WTC11 (cell line): ENCODE measurements at regions not wholly inside any gene's neighbourhood (a gene's known extent, or its start where the extent isn't known, plus 50 kb on each side); places are given as distances from the start of the nearest gene placed in this dataset.

Experiments used
- ATAC-seq: fragments of 200-7000 bp; cut with Tn5 transposase; 2 replicates; pipeline ENCODE4 v1.10.0; 2021; ENCODE audit warnings: mild to moderate bottlenecking, moderate library complexity
- CTCF ChIA-PET: fragments of 300-600 bp; sonication (Branson Sonifier 250); formaldehyde crosslinking; loops from one replicate; lab custom pipeline; 2021; ENCODE audit warnings: antibody characterized with exemption; lab: Charles Lee
- POLR2A ChIA-PET: fragments of 350-600 bp; sonication (Branson Sonifier 250); formaldehyde crosslinking; loops from one replicate; lab custom pipeline; 2021; ENCODE audit warnings: antibody characterized with exemption; lab: Charles Lee
- DNase-seq: peaks from one replicate; pipeline ENCODE4 v3.0.0; 2021; ENCODE audit warnings: low spot score
- H3K27ac Mint-ChIP-seq: 2 replicates; pipeline ENCODE4 v1.8.0; 2021; ENCODE audit warnings: mixed read lengths
- H3K27me3 Mint-ChIP-seq: 2 replicates; pipeline ENCODE4 v1.8.0; 2021; ENCODE audit warnings: low read depth, mild to moderate bottlenecking, moderate library complexity, mixed read lengths
- H3K36me3 Mint-ChIP-seq: 2 replicates; pipeline ENCODE4 v1.8.0; 2021; ENCODE audit warnings: mixed read lengths
- H3K4me1 Mint-ChIP-seq: 2 replicates; pipeline ENCODE4 v1.8.0; 2022; ENCODE audit warnings: mixed read lengths
- H3K4me3 Mint-ChIP-seq: 2 replicates; pipeline ENCODE4 v1.8.0; 2021; ENCODE audit warnings: mild to moderate bottlenecking, moderate library complexity, mixed read lengths
- H3K9me3 Mint-ChIP-seq: 2 replicates; pipeline ENCODE4 v1.8.0; 2021; ENCODE audit warnings: mixed read lengths
- CREM ChIP-seq: sonication (generic); formaldehyde crosslinking; IDR thresholded peaks from 2 replicates; pipeline ENCODE4 v1.8.1; 2022; ENCODE audit warnings: mild to moderate bottlenecking, missing genetic modification reagents, moderate library complexity
- E2F1 ChIP-seq: sonication (generic); formaldehyde crosslinking; IDR thresholded peaks from 2 replicates; pipeline ENCODE4 v1.8.0; 2022; ENCODE audit warnings: mild to moderate bottlenecking, missing genetic modification reagents
- ESRRA ChIP-seq: sonication (generic); formaldehyde crosslinking; IDR thresholded peaks from 2 replicates; pipeline ENCODE4 v1.8.1; 2022; ENCODE audit warnings: mild to moderate bottlenecking, missing genetic modification reagents, borderline replicate concordance
- FOXJ3 ChIP-seq: sonication (generic); formaldehyde crosslinking; IDR thresholded peaks from 2 replicates; pipeline ENCODE4 v1.9.0; 2021; ENCODE audit warnings: missing genetic modification reagents, mild to moderate bottlenecking, borderline replicate concordance
- FOXP1 ChIP-seq: sonication (generic); formaldehyde crosslinking; IDR thresholded peaks from 2 replicates; pipeline ENCODE4 v1.8.0; 2022; ENCODE audit warnings: missing genetic modification reagents, mild to moderate bottlenecking, moderate library complexity, borderline replicate concordance
- FOXP4 ChIP-seq: sonication (generic); formaldehyde crosslinking; IDR thresholded peaks from 2 replicates; pipeline ENCODE4 v1.8.0; 2022; ENCODE audit warnings: mild to moderate bottlenecking, missing genetic modification reagents
- GRHL2 ChIP-seq: fragments of 250-450 bp; sonication (Bioruptor Pico); IDR thresholded peaks from 2 replicates; pipeline ENCODE4 v1.8.0; 2022; ENCODE audit warnings: mild to moderate bottlenecking, moderate library complexity; ENCODE audit not compliant: insufficient replicate concordance, severe bottlenecking
- MLX ChIP-seq: sonication (generic); formaldehyde crosslinking; IDR thresholded peaks from 2 replicates; pipeline ENCODE4 v1.8.1; 2023; ENCODE audit warnings: mild to moderate bottlenecking, missing genetic modification reagents, moderate library complexity
- MXD4 ChIP-seq: fragments of 250-450 bp; sonication (Bioruptor Pico); IDR thresholded peaks from 2 replicates; pipeline ENCODE4 v1.8.0; 2021; ENCODE audit warnings: mild to moderate bottlenecking, moderate library complexity, borderline replicate concordance
- NR2C2 ChIP-seq: sonication (generic); formaldehyde crosslinking; IDR thresholded peaks from 2 replicates; pipeline ENCODE4 v1.8.0; 2022; ENCODE audit warnings: mild to moderate bottlenecking, missing genetic modification reagents
- PREB ChIP-seq: sonication (generic); formaldehyde crosslinking; IDR thresholded peaks from 2 replicates; pipeline ENCODE4 v1.8.1; 2022; ENCODE audit warnings: mild to moderate bottlenecking, missing genetic modification reagents, moderate library complexity, borderline replicate concordance
- SP1 ChIP-seq: sonication (generic); formaldehyde crosslinking; conservative IDR thresholded peaks from 2 replicates; pipeline ENCODE4 v1.8.1; 2022; ENCODE audit warnings: missing genetic modification reagents
- ZNF138 ChIP-seq: sonication (generic); formaldehyde crosslinking; conservative IDR thresholded peaks from 2 replicates; pipeline ENCODE4 v1.8.1; 2022; ENCODE audit warnings: mild to moderate bottlenecking, moderate library complexity, missing genetic modification reagents
- ZNF532 ChIP-seq: fragments of 250-450 bp; sonication (Bioruptor Pico); IDR thresholded peaks from 2 replicates; pipeline ENCODE4 v1.9.0; 2021; ENCODE audit warnings: mild to moderate bottlenecking, borderline replicate concordance
- TF ChIP-seq, protein P1 (sequence below): fragments of 250-450 bp; sonication (Bioruptor Pico); IDR thresholded peaks from 2 replicates; pipeline ENCODE4 v1.9.0; 2021; ENCODE audit warnings: mild to moderate bottlenecking
- TF ChIP-seq, protein P2 (sequence below): fragments of 200-600 bp; IDR thresholded peaks from 2 replicates; pipeline ENCODE4 v1.8.0; 2022; ENCODE audit warnings: antibody characterized with exemption

- ATAC-seq (no peak), DNase-seq (no peak)
- no peak overlapping the region for H3K27ac Mint-ChIP-seq
- ChIA-PET CTCF (interaction anchor here (0.8 kb wide), 1 partner anchor 16 kb away, joined by 3 read pairs; no protein-coding TSS in a partner anchor), POLR2A (no interaction called here)
- peaks cover 8% of the 10 kb centered on the region for H3K4me1 Mint-ChIP-seq
- H3K27me3 Mint-ChIP-seq, result no peaks in the 10 kb centered on the region
- TF ChIP-seq GRHL2 (CRISPR knock-in tag) (no peak), CREM (CRISPR knock-in tag) (no peak), MXD4 (CRISPR knock-in tag) (no peak), FOXP4 (CRISPR knock-in tag) (no peak), ESRRA (CRISPR knock-in tag) (no peak), SP1 (CRISPR knock-in tag) (no peak), MLX (CRISPR knock-in tag) (no peak), ZNF138 (CRISPR knock-in tag) (no peak), PREB (CRISPR knock-in tag) (no peak), FOXP1 (no peak), NR2C2 (CRISPR knock-in tag) (no peak)
- TF ChIP-seq, protein P1, sequence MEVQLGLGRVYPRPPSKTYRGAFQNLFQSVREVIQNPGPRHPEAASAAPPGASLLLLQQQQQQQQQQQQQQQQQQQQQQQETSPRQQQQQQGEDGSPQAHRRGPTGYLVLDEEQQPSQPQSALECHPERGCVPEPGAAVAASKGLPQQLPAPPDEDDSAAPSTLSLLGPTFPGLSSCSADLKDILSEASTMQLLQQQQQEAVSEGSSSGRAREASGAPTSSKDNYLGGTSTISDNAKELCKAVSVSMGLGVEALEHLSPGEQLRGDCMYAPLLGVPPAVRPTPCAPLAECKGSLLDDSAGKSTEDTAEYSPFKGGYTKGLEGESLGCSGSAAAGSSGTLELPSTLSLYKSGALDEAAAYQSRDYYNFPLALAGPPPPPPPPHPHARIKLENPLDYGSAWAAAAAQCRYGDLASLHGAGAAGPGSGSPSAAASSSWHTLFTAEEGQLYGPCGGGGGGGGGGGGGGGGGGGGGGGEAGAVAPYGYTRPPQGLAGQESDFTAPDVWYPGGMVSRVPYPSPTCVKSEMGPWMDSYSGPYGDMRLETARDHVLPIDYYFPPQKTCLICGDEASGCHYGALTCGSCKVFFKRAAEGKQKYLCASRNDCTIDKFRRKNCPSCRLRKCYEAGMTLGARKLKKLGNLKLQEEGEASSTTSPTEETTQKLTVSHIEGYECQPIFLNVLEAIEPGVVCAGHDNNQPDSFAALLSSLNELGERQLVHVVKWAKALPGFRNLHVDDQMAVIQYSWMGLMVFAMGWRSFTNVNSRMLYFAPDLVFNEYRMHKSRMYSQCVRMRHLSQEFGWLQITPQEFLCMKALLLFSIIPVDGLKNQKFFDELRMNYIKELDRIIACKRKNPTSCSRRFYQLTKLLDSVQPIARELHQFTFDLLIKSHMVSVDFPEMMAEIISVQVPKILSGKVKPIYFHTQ, result no peak
- TF ChIP-seq, protein P2, sequence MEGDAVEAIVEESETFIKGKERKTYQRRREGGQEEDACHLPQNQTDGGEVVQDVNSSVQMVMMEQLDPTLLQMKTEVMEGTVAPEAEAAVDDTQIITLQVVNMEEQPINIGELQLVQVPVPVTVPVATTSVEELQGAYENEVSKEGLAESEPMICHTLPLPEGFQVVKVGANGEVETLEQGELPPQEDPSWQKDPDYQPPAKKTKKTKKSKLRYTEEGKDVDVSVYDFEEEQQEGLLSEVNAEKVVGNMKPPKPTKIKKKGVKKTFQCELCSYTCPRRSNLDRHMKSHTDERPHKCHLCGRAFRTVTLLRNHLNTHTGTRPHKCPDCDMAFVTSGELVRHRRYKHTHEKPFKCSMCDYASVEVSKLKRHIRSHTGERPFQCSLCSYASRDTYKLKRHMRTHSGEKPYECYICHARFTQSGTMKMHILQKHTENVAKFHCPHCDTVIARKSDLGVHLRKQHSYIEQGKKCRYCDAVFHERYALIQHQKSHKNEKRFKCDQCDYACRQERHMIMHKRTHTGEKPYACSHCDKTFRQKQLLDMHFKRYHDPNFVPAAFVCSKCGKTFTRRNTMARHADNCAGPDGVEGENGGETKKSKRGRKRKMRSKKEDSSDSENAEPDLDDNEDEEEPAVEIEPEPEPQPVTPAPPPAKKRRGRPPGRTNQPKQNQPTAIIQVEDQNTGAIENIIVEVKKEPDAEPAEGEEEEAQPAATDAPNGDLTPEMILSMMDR, result no peak
- TF ChIP-seq, all 79 proteins: peak for 0
- Mint-ChIP-seq H3K4me3 (no peak overlapping the region), H3K36me3 (no peaks in the 10 kb centered on the region), H3K9me3 (no peaks in the 10 kb centered on the region)
Measured at GRCh38 chr6:105964979-105965760, 121.0 kb upstream of the PRDM1 start.

GRCh38 chr6:105954148-105954547 lies 132.0 kb upstream of the PRDM1 start:
- no peak overlapping the region for H3K4me3 Mint-ChIP-seq
- H3K9me3 Mint-ChIP-seq, result no peaks in the 10 kb centered on the region
- no peaks in the 10 kb centered on the region for H3K27me3 Mint-ChIP-seq
- no peak overlapping the region for H3K27ac Mint-ChIP-seq
- ChIA-PET CTCF (no interaction called here), POLR2A (no interaction called here)
- TF ChIP-seq E2F1, result no peak
- TF ChIP-seq ZNF532 (CRISPR knock-in tag), result no peak
- no peak for TF ChIP-seq FOXJ3 (CRISPR knock-in tag)
- TF ChIP-seq, protein P2, result no peak
- no peaks in the 10 kb centered on the region for H3K36me3 Mint-ChIP-seq
- ATAC-seq, result no peak
- DNase-seq, result no peak
- peaks cover 35% of the 10 kb centered on the region for H3K4me1 Mint-ChIP-seq
